ENCODE measurements at regions not wholly inside any gene's neighbourhood (a gene's known extent, or its start where the extent isn't known, plus 50 kb on each side); places are given as distances from the start of the nearest gene placed in this dataset.

- TF ChIP-seq RNF2 (IDR thresholded peaks at IDR 0.05; ENCODE audit: borderline replicate concordance, low read depth, low read length, missing control alignments, poor library complexity, severe bottlenecking): no peak
Measured at GRCh38 chr1:56095696-56096665, 483.4 kb downstream of the PLPP3 start (continued).
